ENCODE measurements at regions not wholly inside any gene's neighbourhood (a gene's known extent, or its start where the extent isn't known, plus 50 kb on each side); places are given as distances from the start of the nearest gene placed in this dataset.

DNA sequence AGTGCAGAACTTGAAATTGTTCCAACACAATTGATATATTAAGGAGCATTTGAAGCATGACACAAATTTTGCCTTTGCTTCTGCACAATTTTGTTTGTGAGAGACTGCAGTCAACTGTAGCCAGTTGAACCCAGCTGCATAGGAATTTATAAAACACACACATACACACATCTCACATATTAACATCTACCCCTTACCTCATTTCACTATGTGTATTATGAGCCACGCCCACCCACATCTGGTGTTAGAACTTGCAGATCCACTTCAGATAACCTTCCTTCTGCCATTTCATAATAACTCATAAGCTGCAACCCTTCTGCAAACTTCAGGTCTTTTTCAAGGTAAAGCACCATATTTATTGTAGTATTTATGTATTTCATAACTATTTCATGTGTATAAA, 188.1 kb upstream of the WDFY3 start:
- TF ChIP-seq, protein P1, sequence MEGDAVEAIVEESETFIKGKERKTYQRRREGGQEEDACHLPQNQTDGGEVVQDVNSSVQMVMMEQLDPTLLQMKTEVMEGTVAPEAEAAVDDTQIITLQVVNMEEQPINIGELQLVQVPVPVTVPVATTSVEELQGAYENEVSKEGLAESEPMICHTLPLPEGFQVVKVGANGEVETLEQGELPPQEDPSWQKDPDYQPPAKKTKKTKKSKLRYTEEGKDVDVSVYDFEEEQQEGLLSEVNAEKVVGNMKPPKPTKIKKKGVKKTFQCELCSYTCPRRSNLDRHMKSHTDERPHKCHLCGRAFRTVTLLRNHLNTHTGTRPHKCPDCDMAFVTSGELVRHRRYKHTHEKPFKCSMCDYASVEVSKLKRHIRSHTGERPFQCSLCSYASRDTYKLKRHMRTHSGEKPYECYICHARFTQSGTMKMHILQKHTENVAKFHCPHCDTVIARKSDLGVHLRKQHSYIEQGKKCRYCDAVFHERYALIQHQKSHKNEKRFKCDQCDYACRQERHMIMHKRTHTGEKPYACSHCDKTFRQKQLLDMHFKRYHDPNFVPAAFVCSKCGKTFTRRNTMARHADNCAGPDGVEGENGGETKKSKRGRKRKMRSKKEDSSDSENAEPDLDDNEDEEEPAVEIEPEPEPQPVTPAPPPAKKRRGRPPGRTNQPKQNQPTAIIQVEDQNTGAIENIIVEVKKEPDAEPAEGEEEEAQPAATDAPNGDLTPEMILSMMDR (IDR thresholded peaks at IDR 0.05): no peak
- no peak for TF ChIP-seq POLR2A (IDR thresholded peaks at IDR 0.05)
